Psoas muscle (tissue), 7 donors: ENCODE measurements at regions not wholly inside any gene's neighbourhood (a gene's known extent, or its start where the extent isn't known, plus 50 kb on each side); places are given as distances from the start of the nearest gene placed in this dataset.

ENCODE experiments used
- ATAC-seq, 4 donors: fragments of 200-7000 bp; cut with Tn5 transposase; one replicate each; pipeline ENCODE4 v1.9.1; 2020; ENCODE audit warnings: moderate library complexity in 3 of 4, mild to moderate bottlenecking in 2 of 4
- DNase-seq, 2 donors: peaks; one replicate each; pipeline ENCODE4 v3.0.0-alpha.2; 2020
- H3K27ac ChIP-seq: fragments of 200-600 bp; one replicate; pipeline ENCODE4 v1.8.0; 2022
- H3K27me3 ChIP-seq, 3 donors: fragments of 200-600 bp in 1 of 3; one replicate each; pipeline versions ENCODE4 v1.6.1 to v1.8.0; 2013 to 2022; ENCODE audit warnings: low read length in 2 of 3, mild to moderate bottlenecking in 2 of 3, moderate library complexity in 1 of 3; ENCODE audit not compliant: insufficient read depth in 3 of 3
- H3K36me3 ChIP-seq, 2 donors: fragments of 200-600 bp in 1 of 2; one replicate each; pipeline versions ENCODE4 v1.6.1 to v1.8.0; 2013 to 2022; ENCODE audit warnings: low read depth in 1 of 2, mild to moderate bottlenecking in 1 of 2, moderate library complexity in 1 of 2; ENCODE audit not compliant: insufficient read depth in 1 of 2
- H3K4me1 ChIP-seq: fragments of 200-600 bp; one replicate; pipeline ENCODE4 v1.8.0; 2022
- H3K4me3 ChIP-seq: fragments of 200-600 bp; one replicate; pipeline ENCODE4 v1.8.0; 2022; ENCODE audit warnings: mild to moderate bottlenecking
- H3K9me3 ChIP-seq: fragments of 200-600 bp; one replicate; pipeline ENCODE4 v1.8.0; 2022
- CTCF ChIP-seq: fragments of 200-600 bp; IDR thresholded peaks from one replicate; pipeline ENCODE4 v1.8.0; 2022; ENCODE audit warnings: antibody characterized with exemption
- WGBS, 3 donors: extraction: QIAGEN DNeasy Blood & Tissue Kit; methylation state at CpG; one replicate each; pipeline versions ENCODE4 v1.1.6 to v1.1.7; 2013; 5-methylcytosine and 5-hydroxymethylcytosine counted together
- intact Hi-C, 2 donors: fragments of 100-400 bp; cut with DNase I; formaldehyde crosslinking; loops; one replicate each; pipeline versions ENCODE4 v1.11.0 to v1.14.2; 2022
- donor health status: healthy with polysubstance abuse.
- donor health status: DM: no; HTN: no; CAD: no; lungs with moderate emphysema.
- donor health status: Bipolar disorder and iron deficiency.
- donor health status: healthy.
- donor health status: DM: yes; HTN: yes; CAD: no.
- donor health status: DM: no; HTN: no; CAD: no.
- donor health status: DM: yes; HTN: yes; CAD: no.

- H3K9me3 ChIP-seq, result no peaks in the 10 kb centered on the region
- no peak for TF ChIP-seq CTCF
- DNase-seq (no peak), ATAC-seq (no peak)
- no peaks in the 10 kb centered on the region for H3K36me3 ChIP-seq
- intact Hi-C loops, result no loop called here
- 72 to 89% (median 89%) methylated on average over 1 of the region's 1 CpG for WGBS, 3 donors
- no peak overlapping the region for H3K4me3 ChIP-seq
- no peak overlapping the region for H3K27ac ChIP-seq
- H3K27me3 ChIP-seq, result no peaks in the 10 kb centered on the region
- H3K4me1 ChIP-seq, result no peaks in the 10 kb centered on the region
Observed at GRCh38 chr5:58327289-58327688, 132.6 kb downstream of the PLK2 start.

GRCh38 chr5:58326022-58326421 is 133.9 kb downstream of the PLK2 start:
- no peaks in the 10 kb centered on the region for H3K27me3 ChIP-seq
- no peak for TF ChIP-seq CTCF
- H3K27ac ChIP-seq, result no peak overlapping the region
- no peaks in the 10 kb centered on the region for H3K4me1 ChIP-seq
- H3K4me3 ChIP-seq, result no peak overlapping the region
- intact Hi-C loops, result no loop called here
- no peaks in the 10 kb centered on the region for H3K36me3 ChIP-seq
- WGBS, 3 donors, result 60 to 85% (median 63%) methylated on average over 1 of the region's 1 CpG
- DNase-seq, result no peak
- ATAC-seq, result no peak
- no peaks in the 10 kb centered on the region for H3K9me3 ChIP-seq

- no peak for DNase-seq
- 63 to 79% (median 67%) methylated on average over 3 of the region's 3 CpGs for WGBS, 3 donors
- TF ChIP-seq CTCF, result no peak
- intact Hi-C loops, result no loop called here
- no peak overlapping the region for H3K27ac ChIP-seq
- no peaks in the 10 kb centered on the region for H3K27me3 ChIP-seq
- no peaks in the 10 kb centered on the region for H3K9me3 ChIP-seq
- ATAC-seq, result no peak
- no peaks in the 10 kb centered on the region for H3K36me3 ChIP-seq
- H3K4me1 ChIP-seq, result no peaks in the 10 kb centered on the region
- H3K4me3 ChIP-seq, result no peak overlapping the region
Observed at GRCh38 chr5:58322453-58322852, 137.4 kb downstream of the PLK2 start.

GRCh38 chr5:58318468-58318867 is 141.4 kb downstream of the PLK2 start:
- Histone ChIP-seq H3K4me1 (no peaks in the 10 kb centered on the region), H3K4me3 (no peak overlapping the region), H3K36me3 (peaks cover 0 to 2% of the 10 kb centered on the region in 2 donors), H3K27ac (no peak overlapping the region), H3K9me3 (no peaks in the 10 kb centered on the region), H3K27me3 (no peaks in the 10 kb centered on the region)
- no peak for TF ChIP-seq CTCF
- DNase-seq (no peak), ATAC-seq (no peak)
- intact Hi-C loops, result no loop called here
- 88 to 95% (median 95%) methylated on average over 1 of the region's 1 CpG for WGBS, 3 donors

- no peak overlapping the region for H3K4me3 ChIP-seq
- H3K36me3 ChIP-seq, result peaks cover 0 to 2% of the 10 kb centered on the region in 2 donors
- no peak for TF ChIP-seq CTCF
- no peak for DNase-seq
- H3K27ac ChIP-seq, result no peak overlapping the region
- intact Hi-C loops, result no loop called here
- H3K4me1 ChIP-seq, result no peaks in the 10 kb centered on the region
- no peaks in the 10 kb centered on the region for H3K27me3 ChIP-seq
- no peak for ATAC-seq
- H3K9me3 ChIP-seq, result no peaks in the 10 kb centered on the region
Observed at GRCh38 chr5:58317808-58318207, 142.1 kb downstream of the PLK2 start.
